ENCODE measurements at regions not wholly inside any gene's neighbourhood (a gene's known extent, or its start where the extent isn't known, plus 50 kb on each side); places are given as distances from the start of the nearest gene placed in this dataset.

DNA sequence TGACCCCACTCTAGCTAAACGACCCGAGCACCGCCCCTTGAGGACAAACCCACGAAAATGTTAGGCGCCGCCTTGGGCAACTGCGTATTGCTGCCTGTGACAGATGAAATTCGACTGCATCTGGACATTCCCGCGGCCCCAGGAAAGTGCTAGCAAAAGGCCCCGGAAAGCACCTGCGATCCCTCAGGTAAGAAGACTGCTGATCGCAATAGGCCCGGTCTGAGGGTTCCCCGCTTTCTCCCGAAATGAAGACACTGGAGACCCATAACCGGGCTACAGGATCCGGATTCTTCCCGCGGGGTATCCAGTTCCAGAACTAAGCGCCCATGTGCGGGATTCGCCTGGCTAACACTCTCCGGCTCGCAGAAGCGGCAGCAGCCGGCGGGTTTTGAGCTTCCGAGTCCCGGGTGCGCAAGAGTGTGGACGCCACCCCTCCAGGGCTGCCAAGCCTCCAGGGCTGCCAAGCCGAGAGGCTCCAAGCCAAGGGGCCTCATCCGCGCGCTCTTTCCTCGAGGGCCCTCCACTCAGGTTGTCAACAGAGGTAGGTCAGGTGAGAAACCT, 157.9 kb upstream of the NBPF11 start (continued):
- TF ChIP-seq, protein P1, sequence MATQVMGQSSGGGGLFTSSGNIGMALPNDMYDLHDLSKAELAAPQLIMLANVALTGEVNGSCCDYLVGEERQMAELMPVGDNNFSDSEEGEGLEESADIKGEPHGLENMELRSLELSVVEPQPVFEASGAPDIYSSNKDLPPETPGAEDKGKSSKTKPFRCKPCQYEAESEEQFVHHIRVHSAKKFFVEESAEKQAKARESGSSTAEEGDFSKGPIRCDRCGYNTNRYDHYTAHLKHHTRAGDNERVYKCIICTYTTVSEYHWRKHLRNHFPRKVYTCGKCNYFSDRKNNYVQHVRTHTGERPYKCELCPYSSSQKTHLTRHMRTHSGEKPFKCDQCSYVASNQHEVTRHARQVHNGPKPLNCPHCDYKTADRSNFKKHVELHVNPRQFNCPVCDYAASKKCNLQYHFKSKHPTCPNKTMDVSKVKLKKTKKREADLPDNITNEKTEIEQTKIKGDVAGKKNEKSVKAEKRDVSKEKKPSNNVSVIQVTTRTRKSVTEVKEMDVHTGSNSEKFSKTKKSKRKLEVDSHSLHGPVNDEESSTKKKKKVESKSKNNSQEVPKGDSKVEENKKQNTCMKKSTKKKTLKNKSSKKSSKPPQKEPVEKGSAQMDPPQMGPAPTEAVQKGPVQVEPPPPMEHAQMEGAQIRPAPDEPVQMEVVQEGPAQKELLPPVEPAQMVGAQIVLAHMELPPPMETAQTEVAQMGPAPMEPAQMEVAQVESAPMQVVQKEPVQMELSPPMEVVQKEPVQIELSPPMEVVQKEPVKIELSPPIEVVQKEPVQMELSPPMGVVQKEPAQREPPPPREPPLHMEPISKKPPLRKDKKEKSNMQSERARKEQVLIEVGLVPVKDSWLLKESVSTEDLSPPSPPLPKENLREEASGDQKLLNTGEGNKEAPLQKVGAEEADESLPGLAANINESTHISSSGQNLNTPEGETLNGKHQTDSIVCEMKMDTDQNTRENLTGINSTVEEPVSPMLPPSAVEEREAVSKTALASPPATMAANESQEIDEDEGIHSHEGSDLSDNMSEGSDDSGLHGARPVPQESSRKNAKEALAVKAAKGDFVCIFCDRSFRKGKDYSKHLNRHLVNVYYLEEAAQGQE (IDR thresholded peaks at IDR 0.05; ENCODE audit: low read depth, low read length) = no peak
- TF ChIP-seq, protein P2, sequence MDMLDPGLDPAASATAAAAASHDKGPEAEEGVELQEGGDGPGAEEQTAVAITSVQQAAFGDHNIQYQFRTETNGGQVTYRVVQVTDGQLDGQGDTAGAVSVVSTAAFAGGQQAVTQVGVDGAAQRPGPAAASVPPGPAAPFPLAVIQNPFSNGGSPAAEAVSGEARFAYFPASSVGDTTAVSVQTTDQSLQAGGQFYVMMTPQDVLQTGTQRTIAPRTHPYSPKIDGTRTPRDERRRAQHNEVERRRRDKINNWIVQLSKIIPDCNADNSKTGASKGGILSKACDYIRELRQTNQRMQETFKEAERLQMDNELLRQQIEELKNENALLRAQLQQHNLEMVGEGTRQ (IDR thresholded peaks at IDR 0.05; ENCODE audit: borderline replicate concordance, low read depth, low read length) = no peak
- TF ChIP-seq RAD21 (IDR thresholded peaks at IDR 0.05; ENCODE audit: low read length) (no peak), SMC3 (IDR thresholded peaks at IDR 0.05; ENCODE audit: low read depth, low read length) (no peak), RFX5 (IDR thresholded peaks at IDR 0.05; ENCODE audit: low read length) (no peak)
- TF ChIP-seq, protein P3, sequence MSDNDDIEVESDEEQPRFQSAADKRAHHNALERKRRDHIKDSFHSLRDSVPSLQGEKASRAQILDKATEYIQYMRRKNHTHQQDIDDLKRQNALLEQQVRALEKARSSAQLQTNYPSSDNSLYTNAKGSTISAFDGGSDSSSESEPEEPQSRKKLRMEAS (IDR thresholded peaks at IDR 0.05; ENCODE audit: low read depth) = no peak

DNA sequence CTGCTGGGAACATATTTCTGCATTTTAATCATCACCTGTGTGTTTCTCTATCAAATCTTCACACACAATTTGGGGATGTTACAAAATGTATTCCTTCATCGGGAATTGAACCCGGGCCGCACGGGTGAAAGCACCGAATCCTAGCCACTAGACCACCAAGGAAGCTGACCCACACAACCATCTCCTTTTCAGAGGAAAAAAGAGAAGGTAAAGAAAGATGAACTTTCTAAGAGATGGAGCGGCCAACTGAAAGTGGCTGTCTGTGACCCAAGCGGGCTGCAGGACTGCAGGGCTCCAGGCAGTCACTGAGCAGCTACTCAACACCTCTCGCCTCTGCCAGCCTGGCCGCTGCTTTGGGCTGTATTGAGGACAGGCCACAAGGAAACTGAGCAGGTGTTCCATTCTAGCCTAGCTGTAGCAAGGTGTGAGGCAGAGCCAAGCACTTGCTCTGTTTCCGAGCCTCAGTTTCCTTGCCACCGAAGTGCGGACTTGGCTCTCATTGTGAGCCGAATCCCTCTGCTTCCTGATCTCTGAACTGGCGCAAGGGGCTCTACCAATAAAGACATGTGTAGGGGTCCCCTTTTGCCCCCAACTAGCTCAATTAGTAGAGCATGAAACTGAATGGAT, 156.9 kb upstream of the NBPF11 start:
- Histone ChIP-seq H3K9me2 (no peaks in the 10 kb centered on the region), H3K27ac (ENCODE audit: low read depth in 2 of 2, low read length in 1 of 2) (no peak overlapping the region), H3F3A (replicated peaks; ENCODE audit: insufficient read depth) (no peaks in the 10 kb centered on the region), H3K4me2 (no peak overlapping the region), H3K27me3 (ENCODE audit: insufficient read depth) (peaks cover 27% of the 10 kb centered on the region; the same call in 1 of the 2 replicates), H3K4me1 (ENCODE audit: control insufficient read depth in 1 of 2, insufficient read depth in 2 of 2, low read depth in 1 of 2, low read length in 1 of 2) (no peaks in the 10 kb centered on the region), H3K79me2 (ENCODE audit: insufficient read depth) (no peaks in the 10 kb centered on the region), H3K9me3 (no peaks in the 10 kb centered on the region), H3K9ac (no peak overlapping the region), H3K36me3 (replicated peaks in 1 of 2; ENCODE audit: control insufficient read depth in 1 of 2, insufficient read depth in 2 of 2, low read length in 1 of 2) (no peaks in the 10 kb centered on the region), H2AFZ (ENCODE audit: low read depth) (no peak overlapping the region), H4K20me1 (ENCODE audit: insufficient read depth) (no peaks in the 10 kb centered on the region), H3K4me3 (ENCODE audit: low read depth in 2 of 2, low read length in 1 of 2) (no peak overlapping the region)
- POLR2A ChIA-PET = no interaction called here
- CTCF ChIA-PET = interaction anchor here (0.6 kb wide), 1 partner anchor 813 kb away, joined by 3 read pairs; no protein-coding TSS in a partner anchor
- DNase-seq = no peak
- TF ChIP-seq FOXM1 (IDR thresholded peaks at IDR 0.05; ENCODE audit: low read depth) = no peak
- peak; percentile 24; the same call in 1 of the 2 replicates for TF ChIP-seq FOSL2 (IDR thresholded peaks at IDR 0.05; ENCODE audit: borderline replicate concordance, low read depth)
- TF ChIP-seq TEAD4 (IDR thresholded peaks at IDR 0.05; ENCODE audit: borderline replicate concordance, insufficient read depth) = peak; percentile 15; the same call in 1 of the 2 replicates
- 23% methylated on average over 8 of the region's 14 CpGs for WGBS (ENCODE audit: low lambda C conversion rate)

Data from SK-N-SH (cell line).